ENCODE measurements at regions not wholly inside any gene's neighbourhood (a gene's known extent, or its start where the extent isn't known, plus 50 kb on each side); places are given as distances from the start of the nearest gene placed in this dataset.

GRCh38 chr2:241986836-241987641, 117.5 kb downstream of the RTP5 start:
- no peaks in the 10 kb centered on the region for H3K79me2 ChIP-seq (ENCODE audit: insufficient read depth, low read length)
- ATAC-seq (no peak), DNase-seq (ENCODE audit: low read depth, low spot score) (no peak)
- CTCF ChIA-PET = no interaction called here
- TF ChIP-seq CEBPB (IDR thresholded peaks at IDR 0.05; ENCODE audit: low read depth) (no peak), RAD21 (IDR thresholded peaks at IDR 0.05; ENCODE audit: low read depth) (no peak), EZH2phosphoT487 (IDR thresholded peaks at IDR 0.05; ENCODE audit: borderline replicate concordance) (no peak), FOSL1 (IDR thresholded peaks at IDR 0.05; ENCODE audit: low read depth) (no peak), TCF7L2 (IDR thresholded peaks at IDR 0.05; ENCODE audit: borderline replicate concordance, extremely low read depth, insufficient read depth, insufficient read length) (no peak), SP1 (IDR thresholded peaks at IDR 0.05; ENCODE audit: low read depth) (no peak), ZBTB33 (IDR thresholded peaks at IDR 0.05; ENCODE audit: extremely low read depth, insufficient replicate concordance, low read length) (no peak), ZFX (IDR thresholded peaks at IDR 0.05) (no peak), SIN3A (IDR thresholded peaks at IDR 0.05; ENCODE audit: low read depth) (no peak)
- H3K9me3 ChIP-seq (ENCODE audit: control insufficient read depth in 1 of 2, insufficient read depth in 1 of 2, low read depth in 1 of 2, low read length in 2 of 2) = no peaks in the 10 kb centered on the region
- no peak overlapping the region for H3K4me3 ChIP-seq (replicated peaks in 1 of 2; ENCODE audit: low read depth in 1 of 2, low read length in 2 of 2)
- H3K27ac ChIP-seq (ENCODE audit: low read depth, low read length) = no peak overlapping the region
- no peak overlapping the region for H3K9ac ChIP-seq (ENCODE audit: low read length)
- intact Hi-C loops (cut with micrococcal nuclease) = no loop called here
- H4K20me1 ChIP-seq (ENCODE audit: insufficient read depth) = no peaks in the 10 kb centered on the region
- H3K36me3 ChIP-seq (ENCODE audit: control insufficient read depth in 1 of 2, insufficient read depth in 2 of 2, low read length in 2 of 2) = no peaks in the 10 kb centered on the region
- no peaks in the 10 kb centered on the region for H3K27me3 ChIP-seq (ENCODE audit: insufficient read depth, low read length)
- no peak overlapping the region for H2AFZ ChIP-seq (ENCODE audit: low read depth, low read length, poor library complexity, severe bottlenecking)
- RAD21 ChIA-PET (ENCODE audit: low non-redundant PET in 1 of 2, low total read pairs in 2 of 2, uncharacterized antibody in 2 of 2, unreplicated experiment in 2 of 2) = no interaction called here
- H3K4me1 ChIP-seq (ENCODE audit: control insufficient read depth in 1 of 2, insufficient read depth in 2 of 2, low read length in 2 of 2) = no peaks in the 10 kb centered on the region
- H3K9me2 ChIP-seq (ENCODE audit: insufficient read depth) = no peaks in the 10 kb centered on the region
- H3K4me2 ChIP-seq (ENCODE audit: low read length) = no peak overlapping the region
- BruUV-seq (replicated peaks) = no TSS peak
- POLR2A ChIA-PET = no interaction called here
